EL (cell line): ENCODE measurements at regions not wholly inside any gene's neighbourhood (a gene's known extent, or its start where the extent isn't known, plus 50 kb on each side); places are given as distances from the start of the nearest gene placed in this dataset.

Source experiments
- DNase-seq: peaks from one replicate; pipeline ENCODE4 v3.0.0-alpha.2; 2016

DNA sequence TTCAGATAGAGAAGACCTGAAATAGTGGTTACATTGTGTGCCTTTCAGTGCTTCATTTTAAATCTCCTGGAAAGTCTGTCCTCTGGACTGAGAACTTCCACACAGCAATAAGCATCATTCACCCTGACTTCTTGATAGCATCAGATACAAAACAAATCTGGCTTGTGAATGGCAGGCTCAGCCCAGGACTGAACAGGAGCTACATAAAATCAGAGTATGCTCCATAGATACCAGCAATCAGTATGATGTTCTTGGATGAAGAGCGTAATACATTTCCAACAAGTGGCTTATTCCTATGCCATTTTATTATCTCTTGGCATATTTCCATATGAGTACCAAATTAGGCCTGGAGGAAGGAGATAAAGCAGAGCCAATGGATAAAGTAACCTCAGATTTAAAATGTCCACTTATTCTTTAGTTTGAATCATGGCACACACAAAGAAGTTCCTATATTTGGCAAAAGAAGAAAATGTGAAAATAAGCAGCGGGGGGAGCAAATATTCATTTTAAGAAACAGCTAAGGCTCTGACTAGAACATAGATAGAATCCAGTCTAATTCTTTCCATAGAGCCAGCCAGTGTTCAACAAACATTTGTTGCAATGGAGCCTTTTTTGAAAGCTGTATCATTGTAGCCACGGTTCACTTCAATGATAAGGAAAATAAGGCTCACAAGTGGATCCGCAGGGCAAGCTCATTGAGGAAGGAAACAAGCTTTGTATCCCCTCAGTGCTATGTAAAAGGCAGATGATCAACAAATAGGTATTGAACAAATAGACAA lies 230.8 kb upstream of the CHAC2 start:
- DNase-seq: no peak

DNA sequence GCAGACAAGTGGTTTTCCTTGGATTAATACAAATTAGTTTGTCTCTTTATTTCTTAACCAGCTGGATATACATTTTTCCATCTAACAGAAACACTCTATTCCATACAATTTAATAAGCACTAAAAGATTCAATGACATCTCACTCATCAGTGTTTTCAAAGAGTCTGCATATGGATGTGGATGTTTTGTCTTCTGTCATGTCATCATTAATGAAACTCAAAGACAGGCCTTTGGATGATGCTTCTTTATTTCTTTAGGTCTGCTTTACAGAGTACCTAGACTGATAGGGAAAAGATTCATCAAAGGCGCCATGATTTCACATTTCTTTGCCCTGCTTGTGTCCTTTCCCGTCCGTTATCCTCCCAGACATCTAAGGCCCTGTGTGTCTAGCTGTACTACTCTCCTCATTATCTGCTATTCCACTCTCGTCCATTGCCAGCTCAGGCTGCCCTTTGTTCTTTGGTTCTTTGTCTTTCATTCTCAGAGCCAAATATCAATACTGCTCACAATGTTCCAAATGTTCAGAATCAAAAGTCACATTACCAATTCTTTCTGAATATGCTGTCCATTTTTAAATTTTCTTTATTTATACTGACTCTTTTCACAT lies 232.3 kb upstream of the CHAC2 start:
- DNase-seq: no peak

DNA sequence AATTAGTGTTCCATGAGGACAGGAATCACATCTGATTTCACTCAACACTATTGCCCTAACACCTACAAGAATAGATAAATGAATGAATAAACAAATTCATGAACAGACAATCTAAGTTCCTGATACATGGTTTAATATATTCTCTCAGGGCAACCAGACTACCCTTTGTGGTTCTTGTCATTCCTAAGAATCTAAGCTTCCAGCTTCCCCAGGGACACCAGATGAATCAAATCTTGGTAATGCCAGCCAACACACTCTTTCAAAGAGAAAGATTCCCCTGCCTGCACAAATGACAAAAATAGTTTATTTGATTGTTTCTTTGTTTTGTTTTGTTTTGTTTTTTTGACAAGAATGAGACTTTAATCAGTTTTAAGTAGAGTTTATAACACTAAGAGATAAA lies 237.5 kb upstream of the CHAC2 start:
- DNase-seq: no peak

DNA sequence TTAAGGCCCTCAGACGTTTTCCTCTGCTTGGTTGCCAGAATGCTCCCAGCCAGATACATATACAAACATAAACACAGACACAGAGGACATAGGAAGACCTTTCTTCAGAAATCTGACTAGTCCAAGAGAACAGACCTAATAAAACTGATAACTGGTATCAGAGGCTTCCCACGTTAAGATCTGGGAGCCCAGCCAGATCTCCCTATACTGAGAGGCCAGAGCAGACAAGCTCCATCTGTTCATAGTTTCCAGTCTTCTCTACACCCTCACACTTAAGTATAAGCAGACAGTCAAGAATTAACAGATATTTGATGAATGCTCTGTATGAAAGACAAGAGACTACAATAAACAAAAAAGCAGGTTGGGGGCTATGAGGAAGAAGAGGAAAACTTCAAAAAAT lies 240.5 kb upstream of the CHAC2 start:
- no peak for DNase-seq

DNA sequence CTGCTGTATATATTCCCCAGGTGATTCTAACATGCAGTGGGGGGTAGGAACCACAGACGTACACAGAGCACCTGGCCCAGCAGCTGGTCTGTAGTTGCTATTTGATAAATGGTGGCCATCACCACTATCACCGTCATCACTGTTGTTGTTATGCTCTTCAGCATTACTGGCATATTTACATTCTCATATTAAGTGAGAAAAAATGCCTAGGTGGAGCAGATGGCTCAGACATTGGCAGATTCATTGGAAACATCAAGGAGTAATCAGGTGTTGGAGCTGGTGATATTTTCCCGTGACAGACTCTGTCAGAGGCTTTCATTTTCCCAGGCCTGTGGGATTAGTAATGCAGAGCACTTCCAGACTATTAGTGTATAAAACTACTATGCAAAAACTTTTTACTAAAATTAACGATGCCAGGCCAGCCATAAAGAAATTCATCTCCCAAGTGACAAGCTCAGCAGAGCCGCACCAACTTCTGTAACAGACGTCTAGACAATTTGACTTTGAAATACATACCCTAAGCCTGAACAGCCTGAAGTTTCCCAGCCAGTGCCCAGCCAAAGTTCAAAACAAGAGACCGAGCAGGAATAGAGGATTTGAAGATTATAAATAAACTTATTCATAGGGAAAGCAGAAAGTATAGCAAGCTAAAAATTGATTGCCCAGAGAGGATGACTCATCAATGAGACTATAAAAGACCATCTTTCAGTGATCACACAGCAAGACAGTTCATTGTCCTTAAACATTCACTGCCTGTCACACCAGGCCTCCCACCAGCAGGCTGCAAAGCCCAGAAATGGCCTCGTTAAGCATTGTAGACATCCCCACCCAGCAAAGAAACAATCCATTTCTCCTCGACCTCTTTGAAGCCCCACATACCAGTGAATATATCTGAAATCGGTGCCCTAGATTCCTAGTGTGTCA lies 247.4 kb upstream of the CHAC2 start:
- no peak for DNase-seq

DNA sequence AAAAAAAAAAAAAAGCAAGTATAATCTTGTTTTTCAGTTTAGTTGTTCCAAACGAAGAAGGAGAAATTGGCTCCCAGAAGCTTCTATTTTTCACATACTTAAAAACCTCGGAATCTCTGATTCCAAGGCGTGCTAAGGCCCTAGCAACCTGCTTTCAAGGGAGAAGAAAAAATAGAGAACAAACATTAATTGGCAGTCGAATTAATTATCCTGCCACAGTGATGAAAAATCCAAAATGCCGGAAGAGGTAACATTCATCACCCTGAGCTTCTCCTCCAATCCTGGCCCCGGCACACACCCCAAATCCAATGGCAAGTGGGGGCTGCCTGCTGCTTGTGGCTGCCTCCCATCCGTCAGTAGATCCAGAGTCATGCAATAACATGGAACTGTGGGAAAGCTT lies 250.2 kb upstream of the CHAC2 start:
- DNase-seq: no peak

DNA sequence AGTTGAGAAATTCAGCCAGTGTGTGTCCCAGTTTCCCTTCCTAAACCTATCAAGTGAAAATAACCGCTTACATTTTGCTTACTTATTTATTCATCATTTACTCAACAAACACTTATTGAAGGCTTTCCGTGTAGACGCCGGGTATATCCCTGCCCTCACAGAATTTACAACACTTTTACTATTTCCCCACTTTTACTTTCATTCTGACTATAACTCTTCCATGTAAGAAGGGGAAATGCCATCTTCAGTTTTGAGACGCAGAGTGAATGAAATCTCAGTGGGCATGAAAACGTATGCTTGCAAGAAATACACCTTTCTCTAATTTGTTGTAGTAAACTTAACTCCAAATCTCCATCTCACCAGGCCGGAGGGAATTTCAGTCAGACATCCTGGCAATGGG lies 251.0 kb upstream of the CHAC2 start:
- DNase-seq: no peak

DNA sequence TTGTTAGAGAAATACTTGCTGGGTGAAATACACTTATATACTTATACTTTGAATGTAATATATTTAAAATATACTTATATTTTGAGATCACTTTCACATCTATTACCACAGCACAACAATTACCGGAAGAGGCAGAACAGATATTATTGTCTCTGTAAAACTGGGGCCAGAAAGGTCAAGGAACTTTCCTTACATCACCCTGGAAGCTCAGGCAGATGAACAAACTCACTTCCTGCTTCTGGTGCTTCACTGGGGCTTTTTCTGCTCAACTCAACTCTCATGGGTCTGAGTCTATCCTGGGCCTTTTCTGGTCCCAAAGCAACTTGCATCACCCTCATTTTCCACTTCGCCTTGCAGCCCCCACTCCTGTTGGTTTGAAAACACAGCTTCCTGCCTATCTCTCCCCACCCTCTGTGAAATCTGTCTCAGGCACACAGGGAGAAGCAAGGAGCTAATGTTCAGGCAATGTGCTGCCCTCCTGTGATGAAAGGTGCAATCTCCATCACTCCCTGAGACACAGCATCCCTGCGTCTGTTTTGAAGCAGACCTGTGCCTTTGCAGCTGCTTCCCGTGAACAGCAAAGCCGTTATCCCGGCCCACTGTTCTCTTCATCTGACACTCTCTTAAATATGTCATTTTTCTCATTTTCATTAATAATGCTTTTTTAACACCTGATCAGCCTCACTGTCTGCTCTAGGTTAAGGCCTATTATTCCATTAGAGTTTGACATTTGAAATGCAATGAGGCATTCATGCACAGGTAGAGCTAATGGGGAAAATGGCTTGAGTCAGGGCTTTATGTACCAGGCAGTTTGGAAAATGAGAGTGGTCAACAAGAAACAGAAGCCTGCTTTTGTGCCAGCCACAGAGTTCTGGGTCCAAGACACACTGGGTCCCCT lies 251.9 kb upstream of the CHAC2 start:
- peak; percentile 22 for DNase-seq

DNA sequence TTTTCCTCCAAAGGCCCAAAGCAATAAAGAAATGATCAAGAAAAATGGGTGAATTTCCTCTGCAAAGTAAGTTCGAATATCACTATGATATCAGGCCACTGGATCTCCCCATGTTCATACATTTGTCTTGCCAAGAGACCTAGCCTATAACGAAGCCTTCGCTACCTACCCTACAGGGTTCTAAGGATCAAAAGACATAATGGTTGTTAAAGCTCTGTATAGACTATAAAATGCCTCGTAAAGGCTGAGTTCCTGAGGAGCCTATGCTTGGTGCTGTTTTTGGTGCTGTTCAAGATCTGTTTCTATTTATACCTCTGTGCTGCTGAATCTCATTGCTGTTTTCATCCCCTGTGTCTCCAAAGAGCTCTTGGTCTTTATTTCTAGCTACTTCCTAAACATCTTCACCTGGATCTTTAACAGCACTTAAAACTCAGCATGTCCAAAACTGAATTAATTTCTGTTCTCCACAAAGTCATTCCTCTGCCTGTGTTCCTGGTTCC lies 254.4 kb upstream of the CHAC2 start:
- DNase-seq: no peak

DNA sequence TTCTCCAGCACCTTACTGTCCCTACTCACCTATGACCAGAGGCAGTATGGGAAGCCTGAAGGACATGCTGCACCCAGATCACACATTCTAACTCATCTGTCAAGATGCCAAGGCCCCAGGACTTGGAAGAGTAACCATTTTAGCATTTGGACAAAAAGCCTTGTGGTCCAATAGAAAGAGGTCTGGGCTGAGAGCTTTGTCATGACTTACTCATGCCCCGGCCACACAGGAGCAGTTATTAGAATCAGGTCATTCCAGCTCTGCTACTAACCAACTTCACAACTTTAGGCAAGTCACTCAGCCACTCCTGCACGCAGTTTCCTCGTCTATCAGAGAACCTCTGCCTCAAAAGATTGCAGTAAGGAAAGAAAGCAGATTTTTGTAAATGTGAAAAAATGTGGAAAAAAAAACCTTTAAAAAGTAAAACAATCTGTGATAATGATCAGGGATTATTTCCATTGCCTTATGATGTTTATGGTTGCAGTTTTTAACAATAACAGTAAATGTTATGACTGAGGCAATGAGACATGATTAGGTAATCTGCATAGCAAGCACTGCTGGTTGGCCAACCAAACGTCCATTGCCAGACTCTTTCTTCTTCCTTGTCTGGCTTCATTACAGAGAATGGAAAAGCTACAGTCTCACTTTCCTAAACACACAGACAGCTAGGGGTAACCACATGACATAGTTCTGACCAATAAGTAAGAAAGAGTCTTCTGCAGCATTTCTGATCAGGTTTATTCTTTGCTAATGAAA lies 255.4 kb upstream of the CHAC2 start:
- DNase-seq: peak; percentile 61

DNA sequence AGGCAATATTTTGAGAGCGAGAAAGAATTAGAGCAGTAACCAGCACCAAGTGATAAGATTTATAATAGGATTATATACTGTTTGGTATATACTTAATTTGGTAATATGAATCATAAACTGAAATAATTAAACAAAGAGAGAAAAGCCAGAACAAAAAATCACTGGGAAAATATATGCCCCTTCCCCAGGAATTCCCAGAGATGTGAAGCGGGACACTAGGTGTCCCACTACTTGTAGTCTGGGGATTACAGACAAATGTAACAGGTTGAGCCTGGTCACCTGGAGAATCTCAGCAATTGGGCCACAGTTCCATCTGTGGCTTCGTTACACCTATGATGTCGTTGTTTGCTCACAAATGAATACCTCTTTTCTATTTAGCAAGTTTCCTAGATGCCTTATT lies 256.1 kb upstream of the CHAC2 start:
- DNase-seq: no peak

DNA sequence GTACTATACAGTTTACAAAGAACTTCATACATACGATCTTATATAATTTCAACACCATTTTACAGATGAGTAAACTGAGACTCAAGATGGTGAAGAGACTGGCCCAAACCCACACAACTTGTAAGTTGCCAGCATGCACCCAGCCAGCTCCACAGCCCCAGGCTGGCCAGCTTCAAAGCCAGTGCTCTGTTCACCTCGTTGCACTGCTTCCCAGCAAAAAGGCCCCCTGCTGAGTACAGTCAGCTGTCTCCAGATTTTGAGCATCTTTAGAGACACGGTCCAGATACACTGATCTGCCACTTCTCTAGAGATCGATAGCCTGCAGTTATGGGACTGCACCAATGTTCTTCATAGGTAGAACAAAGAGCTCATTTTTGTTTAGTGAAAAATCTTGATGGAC lies 257.2 kb upstream of the CHAC2 start:
- DNase-seq: no peak

DNA sequence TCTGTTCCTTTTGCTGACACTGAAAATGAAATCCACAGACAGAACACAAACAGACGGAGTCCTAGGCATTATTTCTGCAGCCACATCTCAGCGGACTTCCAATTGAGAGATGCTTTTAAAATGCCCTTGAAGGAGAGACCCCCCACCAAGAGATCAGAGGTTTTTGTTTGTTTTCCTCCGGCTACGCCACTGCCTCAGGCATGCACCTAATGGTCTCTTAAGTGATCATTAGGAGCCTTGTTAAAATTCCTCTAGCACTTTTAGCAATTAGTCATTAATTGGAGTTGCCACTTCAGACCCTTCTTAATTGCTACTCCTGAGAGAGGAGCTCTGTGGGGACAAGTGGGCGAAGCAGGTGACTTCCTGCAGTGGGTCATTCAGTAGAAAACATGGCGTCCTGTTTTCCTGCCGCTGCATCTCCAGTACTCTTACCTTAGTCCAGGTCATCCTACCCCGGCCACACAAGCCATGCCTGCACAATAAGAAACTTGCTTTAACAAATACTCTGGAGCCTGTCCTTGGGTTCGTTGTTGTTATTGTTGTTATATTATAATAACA lies 257.7 kb upstream of the CHAC2 start:
- DNase-seq: no peak

DNA sequence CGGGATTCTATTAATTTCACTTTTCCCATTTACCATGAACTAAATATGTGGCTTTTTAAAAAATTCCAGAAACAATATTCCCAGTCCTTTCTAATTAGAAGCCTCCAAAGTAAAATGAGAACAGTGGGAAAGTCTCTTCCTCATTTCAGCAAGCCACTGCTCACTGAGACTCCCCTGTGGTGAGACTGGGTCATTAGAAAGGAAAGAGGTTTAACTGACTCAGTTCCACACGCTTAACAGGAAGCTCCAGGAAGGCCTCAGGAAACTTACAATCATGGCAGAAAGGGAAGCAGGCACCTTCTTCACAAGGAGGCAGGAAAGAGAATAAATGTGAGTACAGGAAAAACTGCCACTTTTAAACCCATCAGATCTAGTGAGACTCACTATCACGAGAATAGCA lies 258.9 kb upstream of the CHAC2 start:
- no peak for DNase-seq

DNA sequence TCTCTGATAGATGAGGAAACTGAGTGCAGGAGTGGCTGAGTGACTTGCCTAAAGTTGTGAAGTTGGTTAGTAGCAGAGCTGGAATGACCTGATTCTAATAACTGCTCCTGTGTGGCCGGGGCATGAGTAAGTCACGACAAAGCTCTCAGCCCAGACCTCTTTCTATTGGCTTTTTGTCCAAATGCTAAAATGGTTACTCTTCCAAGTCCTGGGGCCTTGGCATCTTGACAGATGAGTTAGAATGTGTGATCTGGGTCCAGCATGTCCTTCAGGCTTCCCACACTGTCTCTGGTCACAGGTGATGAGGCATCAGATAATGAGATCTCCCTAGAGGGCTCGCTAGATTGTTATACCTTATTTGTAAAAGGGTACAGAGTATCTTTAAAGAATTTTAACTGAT lies 260.5 kb upstream of the CHAC2 start:
- DNase-seq: peak; percentile 47

DNA sequence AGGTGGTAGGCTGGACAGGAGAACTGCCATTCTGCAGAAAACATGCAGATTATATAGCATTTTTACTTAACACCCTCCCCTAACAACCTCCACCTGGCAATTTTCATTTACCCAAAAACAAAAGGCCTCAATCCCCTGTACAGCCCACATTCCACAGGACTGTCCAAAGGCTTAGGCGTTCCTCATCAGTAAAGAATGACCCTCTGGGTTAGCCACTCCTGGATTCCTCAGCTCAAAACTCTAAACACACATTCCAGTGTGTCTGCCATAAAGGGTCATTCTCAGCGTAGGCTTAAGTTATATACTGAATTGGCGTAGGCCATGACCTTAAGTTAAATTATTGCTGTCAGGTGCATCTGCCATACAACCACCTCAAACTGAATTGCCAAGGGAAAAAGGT lies 261.8 kb upstream of the CHAC2 start:
- peak; percentile 59 for DNase-seq

DNA sequence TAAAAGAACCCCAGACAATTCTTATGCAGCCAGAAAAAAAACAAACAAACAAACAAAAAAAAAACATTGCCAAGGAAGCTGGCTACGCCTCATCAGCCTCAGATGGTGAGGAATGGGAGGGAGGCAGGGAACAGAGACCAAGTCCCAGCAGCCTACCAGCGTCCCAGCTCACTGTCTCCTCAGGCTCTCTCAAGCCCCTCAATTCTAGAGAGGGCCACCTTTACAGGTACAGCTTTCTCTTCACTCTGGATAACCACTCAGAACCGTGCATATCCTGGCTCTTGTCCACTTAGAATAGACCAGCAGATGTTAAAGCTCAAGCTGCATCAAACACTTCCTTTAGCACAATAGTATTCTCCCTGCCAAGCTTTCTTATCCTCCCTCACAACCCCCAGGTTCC lies 263.1 kb upstream of the CHAC2 start:
- no peak for DNase-seq

DNA sequence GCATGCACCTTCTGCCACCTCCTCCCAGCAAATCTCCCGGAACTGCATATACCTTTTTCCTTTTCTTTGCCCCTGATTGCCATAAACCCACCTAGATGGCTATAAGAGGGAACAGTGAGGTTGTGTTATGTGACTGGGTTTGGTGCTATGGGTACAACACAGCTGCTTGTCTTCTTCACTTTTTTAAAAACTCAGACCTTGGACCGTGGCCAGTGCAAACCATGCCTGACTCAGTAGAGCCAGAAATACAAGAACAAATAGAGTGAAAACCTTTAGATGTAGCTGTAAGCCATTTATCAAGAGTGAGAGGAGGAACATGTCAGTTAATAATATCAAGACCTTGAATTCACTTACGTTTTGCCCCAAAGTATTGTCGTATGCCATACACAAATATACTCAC lies 267.4 kb upstream of the CHAC2 start:
- no peak for DNase-seq

DNA sequence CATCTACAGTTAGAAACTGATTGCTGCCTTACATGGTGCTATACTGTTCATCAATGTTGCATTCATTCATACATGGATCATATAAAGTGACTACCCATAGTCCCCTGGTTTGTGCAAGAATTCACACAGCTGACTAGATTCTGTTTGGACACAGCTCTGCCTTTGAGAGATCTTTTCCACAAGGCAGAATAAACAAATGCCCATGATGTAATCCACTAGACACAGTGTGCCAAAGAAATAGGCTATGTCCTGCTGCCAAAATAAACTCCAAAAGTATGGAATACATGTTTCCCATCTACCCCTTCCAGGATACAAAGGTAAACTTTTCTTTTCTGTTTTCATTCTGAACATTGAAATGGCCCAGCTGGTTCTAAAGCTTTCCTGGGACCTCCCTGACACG lies 269.4 kb upstream of the CHAC2 start:
- peak; percentile 38 for DNase-seq

DNA sequence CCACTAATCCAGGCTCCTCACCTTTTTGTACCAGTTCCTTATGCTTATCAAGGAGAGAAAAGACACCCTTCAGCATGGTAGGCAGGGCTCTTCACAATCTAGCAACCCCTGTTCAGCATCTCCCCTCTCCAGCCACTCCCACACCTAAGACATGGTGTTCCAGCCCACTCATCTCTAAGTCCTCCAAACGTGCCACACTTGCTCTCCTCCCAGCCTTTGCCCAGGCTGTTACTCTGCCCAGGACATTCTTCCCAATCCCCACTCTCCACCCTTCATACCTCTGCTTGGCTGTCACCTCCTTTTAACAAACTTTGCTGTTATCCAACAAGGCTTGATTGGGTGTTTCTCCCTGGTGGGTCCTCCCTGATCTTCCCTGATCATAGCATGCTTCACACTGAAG lies 270.6 kb upstream of the CHAC2 start:
- no peak for DNase-seq

DNA sequence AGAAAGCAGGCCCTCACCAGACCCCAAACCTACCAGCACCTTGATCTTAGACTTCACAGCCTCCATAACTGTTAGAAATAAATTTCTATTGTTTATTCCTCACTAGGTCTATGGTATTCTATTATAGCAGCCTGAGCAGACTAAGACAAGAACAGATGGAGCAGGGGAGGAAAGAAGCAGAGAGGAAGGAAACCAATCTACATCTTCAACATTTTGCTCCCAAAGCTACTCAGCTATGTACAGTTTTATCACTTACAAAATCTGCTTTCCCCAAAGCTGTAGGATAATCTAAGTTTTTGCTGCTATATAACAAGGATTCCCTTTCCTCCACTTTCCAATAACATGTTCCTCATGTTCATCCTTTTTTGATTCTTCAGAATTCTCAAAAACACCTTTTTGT lies 274.4 kb upstream of the CHAC2 start:
- no peak for DNase-seq

DNA sequence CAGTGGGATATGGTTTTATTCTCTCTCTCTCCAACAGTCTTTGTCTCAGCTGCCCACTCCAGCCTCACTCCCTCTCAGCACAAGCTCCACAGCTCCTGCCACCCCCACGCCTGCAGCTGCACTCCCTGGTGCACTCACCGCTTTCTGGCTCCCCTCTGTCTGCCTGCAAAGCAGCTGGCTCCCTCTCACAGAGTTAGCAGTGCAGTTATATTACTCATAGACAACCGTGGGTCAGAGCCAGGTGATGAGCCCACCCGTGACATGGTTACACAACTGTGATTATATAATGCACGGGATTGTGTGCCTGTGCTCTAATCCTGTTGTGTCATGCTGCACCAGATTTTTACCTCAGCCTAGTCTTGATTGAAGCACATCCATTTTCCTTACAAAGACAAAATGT lies 276.9 kb upstream of the CHAC2 start:
- DNase-seq: no peak
